ENCODE measurements at regions not wholly inside any gene's neighbourhood (a gene's known extent, or its start where the extent isn't known, plus 50 kb on each side); places are given as distances from the start of the nearest gene placed in this dataset.

GRCh38 chr16:66300501-66300900 lies 66.0 kb upstream of the CDH5 start:
- no peak for TF ChIP-seq CTCF (IDR thresholded peaks at IDR 0.05; ENCODE audit: insufficient read depth, missing control alignments)
- FAIRE-seq (no peak), DNase-seq (ENCODE audit: insufficient read length, low spot score) (no peak)

- no peak for DNase-seq (ENCODE audit: insufficient read length, low spot score)
- TF ChIP-seq CTCF (IDR thresholded peaks at IDR 0.05; ENCODE audit: insufficient read depth, missing control alignments), result no peak
- no peak for FAIRE-seq
Observed at GRCh38 chr16:66300037-66300436, 66.5 kb upstream of the CDH5 start.

DNA sequence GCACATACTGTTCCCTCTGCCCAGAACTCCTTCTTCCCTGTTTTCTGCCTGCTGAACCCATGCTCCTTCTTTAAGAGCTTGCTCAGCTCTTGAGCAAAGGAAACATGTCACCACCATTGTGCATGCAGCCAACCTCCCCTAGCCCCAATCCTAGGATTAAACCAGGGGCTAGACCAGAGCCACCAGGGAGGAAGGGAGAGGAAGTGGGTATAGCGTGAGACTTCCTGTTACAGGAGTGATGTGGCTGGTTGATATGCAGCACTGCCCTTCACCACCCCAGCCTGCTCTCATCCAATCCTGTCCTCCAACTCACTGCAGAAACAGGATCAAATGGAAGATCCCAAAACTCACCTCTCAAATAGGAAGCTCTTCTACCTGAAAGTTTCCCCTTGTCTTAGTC lies 67.1 kb upstream of the CDH5 start:
- TF ChIP-seq CTCF (IDR thresholded peaks at IDR 0.05; ENCODE audit: insufficient read depth, missing control alignments), result no peak
- DNase-seq (ENCODE audit: insufficient read length, low spot score), result no peak
- no peak for FAIRE-seq

DNA sequence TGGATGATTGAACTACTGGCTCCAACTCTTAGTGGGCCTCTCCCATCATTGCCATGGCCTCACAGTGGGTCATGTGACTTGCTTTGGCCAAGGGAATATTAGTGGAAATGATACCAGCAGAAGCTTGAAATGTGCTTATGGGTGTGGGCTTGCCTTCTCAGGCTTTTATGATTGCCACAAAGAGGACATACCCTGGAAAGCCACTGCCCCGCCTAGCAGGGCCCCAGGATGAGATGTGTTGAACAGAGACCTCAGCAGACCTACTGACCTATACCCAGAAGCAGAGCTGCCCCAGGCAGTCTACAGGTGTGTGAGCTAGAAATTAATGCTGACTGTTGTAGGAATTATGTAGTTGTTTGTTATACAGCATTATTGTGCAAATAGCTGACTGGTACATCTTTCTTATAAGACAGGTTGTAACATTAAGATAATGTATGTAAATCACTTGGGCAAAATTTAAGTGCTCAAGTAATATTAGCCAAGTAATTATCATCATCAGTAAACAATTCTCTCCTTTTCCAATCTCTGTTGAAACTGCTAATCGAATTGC lies 67.8 kb upstream of the CDH5 start:
- FAIRE-seq, result no peak
- TF ChIP-seq CTCF (IDR thresholded peaks at IDR 0.05; ENCODE audit: insufficient read depth, missing control alignments), result no peak
- no peak for DNase-seq (ENCODE audit: insufficient read length, low spot score)

- no peak for FAIRE-seq
- TF ChIP-seq CTCF (IDR thresholded peaks at IDR 0.05; ENCODE audit: insufficient read depth, missing control alignments), result no peak
- no peak for DNase-seq (ENCODE audit: insufficient read length, low spot score)
Observed at GRCh38 chr16:66298006-66298405, 68.5 kb upstream of the CDH5 start.

GRCh38 chr16:66296591-66296990 lies 69.9 kb upstream of the CDH5 start:
- no peak for DNase-seq (ENCODE audit: insufficient read length, low spot score)
- no peak for FAIRE-seq

More at GRCh38 chr16:66296591-66296990, 69.9 kb upstream of the CDH5 start:
- no peak for TF ChIP-seq CTCF (IDR thresholded peaks at IDR 0.05; ENCODE audit: insufficient read depth, missing control alignments)

All from D721Med (cell line).